ENCODE measurements at regions not wholly inside any gene's neighbourhood (a gene's known extent, or its start where the extent isn't known, plus 50 kb on each side); places are given as distances from the start of the nearest gene placed in this dataset.

DNA sequence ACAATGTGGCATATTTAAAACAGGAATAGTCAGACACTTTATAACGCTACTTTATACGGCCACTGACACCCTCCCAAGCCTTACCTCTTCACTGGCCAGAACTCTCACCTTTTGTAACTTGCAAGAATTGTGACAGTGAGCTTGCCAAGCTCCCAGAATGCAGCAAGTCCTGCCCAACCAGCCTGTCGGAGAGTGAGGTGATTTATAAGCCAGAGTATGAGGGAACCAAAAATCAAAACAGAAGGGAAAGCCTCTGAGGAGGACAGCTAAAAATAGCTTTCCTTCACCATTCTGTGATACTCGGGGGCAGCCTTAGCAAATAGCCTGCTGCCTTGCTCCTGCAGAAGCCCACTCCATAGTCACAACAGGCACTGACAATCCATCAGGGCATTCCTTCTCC is 229.7 kb downstream of the FAM76B start:
- no peak for TF ChIP-seq ZC3H10 (CRISPR knock-in tag; IDR thresholded peaks at IDR 0.05)
- TF ChIP-seq ARNTL (CRISPR knock-in tag; IDR thresholded peaks at IDR 0.05; ENCODE audit: borderline replicate concordance, low read depth): no peak
- TF ChIP-seq CREB5 (CRISPR knock-in tag; IDR thresholded peaks at IDR 0.05; ENCODE audit: low read depth): no peak
- TF ChIP-seq GLIS3 (CRISPR knock-in tag; IDR thresholded peaks at IDR 0.05): no peak
- TF ChIP-seq BACH2 (CRISPR knock-in tag; IDR thresholded peaks at IDR 0.05; ENCODE audit: borderline replicate concordance): no peak
- no peak for TF ChIP-seq RARB (CRISPR knock-in tag; IDR thresholded peaks at IDR 0.05)
- TF ChIP-seq ZNF70 (CRISPR knock-in tag; IDR thresholded peaks at IDR 0.05): no peak
- no peak for TF ChIP-seq TCF4 (CRISPR knock-in tag; IDR thresholded peaks at IDR 0.05; ENCODE audit: borderline replicate concordance)
- TF ChIP-seq ESRRG (CRISPR knock-in tag; IDR thresholded peaks at IDR 0.05): no peak
- TF ChIP-seq ISL1 (CRISPR knock-in tag; IDR thresholded peaks at IDR 0.05): no peak
- TF ChIP-seq CSDC2 (CRISPR knock-in tag; IDR thresholded peaks at IDR 0.05): no peak
- TF ChIP-seq ZNF8 (CRISPR knock-in tag; IDR thresholded peaks at IDR 0.05): no peak

Data from SK-N-SH treated with all-trans-retinoic acid at 6 μM for 48 hours (cell line).